Type B pancreatic cell (in vitro differentiated cells): ENCODE measurements at regions not wholly inside any gene's neighbourhood (a gene's known extent, or its start where the extent isn't known, plus 50 kb on each side); places are given as distances from the start of the nearest gene placed in this dataset.
"Not testable (repeated sequence)": the region's sequence is repeated elsewhere in the genome, so short reads cannot be mapped to it uniquely, and the experiment has no call there.

ENCODE experiments used
- DNase-seq: peaks from one replicate; pipeline ENCODE4 v3.0.0; 2021; ENCODE audit warnings: mixed read lengths; ENCODE audit not compliant: unreplicated experiment; ENCODE audit errors: extremely low spot score
- H3K27ac Mint-ChIP-seq: 2 replicates; pipeline ENCODE4 v1.8.0; 2021; ENCODE audit warnings: mild to moderate bottlenecking, mixed read lengths
- H3K27me3 Mint-ChIP-seq: 2 replicates; pipeline ENCODE4 v1.8.0; 2021; ENCODE audit warnings: mixed read lengths
- H3K36me3 Mint-ChIP-seq: 2 replicates; pipeline ENCODE4 v1.8.0; 2021; ENCODE audit warnings: mixed read lengths
- H3K4me1 Mint-ChIP-seq: one replicate; pipeline ENCODE4 v1.8.0; 2021; ENCODE audit warnings: mixed read lengths; ENCODE audit not compliant: unreplicated experiment
- H3K4me3 Mint-ChIP-seq: 2 replicates; pipeline ENCODE4 v1.8.0; 2021; ENCODE audit warnings: mild to moderate bottlenecking, mixed read lengths
- H3K9me3 Mint-ChIP-seq: 2 replicates; pipeline ENCODE4 v1.8.0; 2021; ENCODE audit warnings: mixed read lengths
- TF ChIP-seq, protein P1 (sequence below): fragments of 200-600 bp; sonication (generic); conservative IDR thresholded peaks from 2 replicates; pipeline ENCODE4 v1.5.0; 2021; ENCODE audit warnings: antibody characterized with exemption, mild to moderate bottlenecking

GRCh38 chr2:125224830-125225229, 1199.7 kb downstream of the CNTNAP5 start:
- H3K9me3 Mint-ChIP-seq, result peaks cover 20% of the 10 kb centered on the region
- no peaks in the 10 kb centered on the region for H3K36me3 Mint-ChIP-seq
- H3K4me1 Mint-ChIP-seq, result no peaks in the 10 kb centered on the region
- no peaks in the 10 kb centered on the region for H3K27me3 Mint-ChIP-seq
- H3K27ac Mint-ChIP-seq, result no peak overlapping the region
- no peak for DNase-seq
- H3K4me3 Mint-ChIP-seq, result no peak overlapping the region
- TF ChIP-seq, protein P1, sequence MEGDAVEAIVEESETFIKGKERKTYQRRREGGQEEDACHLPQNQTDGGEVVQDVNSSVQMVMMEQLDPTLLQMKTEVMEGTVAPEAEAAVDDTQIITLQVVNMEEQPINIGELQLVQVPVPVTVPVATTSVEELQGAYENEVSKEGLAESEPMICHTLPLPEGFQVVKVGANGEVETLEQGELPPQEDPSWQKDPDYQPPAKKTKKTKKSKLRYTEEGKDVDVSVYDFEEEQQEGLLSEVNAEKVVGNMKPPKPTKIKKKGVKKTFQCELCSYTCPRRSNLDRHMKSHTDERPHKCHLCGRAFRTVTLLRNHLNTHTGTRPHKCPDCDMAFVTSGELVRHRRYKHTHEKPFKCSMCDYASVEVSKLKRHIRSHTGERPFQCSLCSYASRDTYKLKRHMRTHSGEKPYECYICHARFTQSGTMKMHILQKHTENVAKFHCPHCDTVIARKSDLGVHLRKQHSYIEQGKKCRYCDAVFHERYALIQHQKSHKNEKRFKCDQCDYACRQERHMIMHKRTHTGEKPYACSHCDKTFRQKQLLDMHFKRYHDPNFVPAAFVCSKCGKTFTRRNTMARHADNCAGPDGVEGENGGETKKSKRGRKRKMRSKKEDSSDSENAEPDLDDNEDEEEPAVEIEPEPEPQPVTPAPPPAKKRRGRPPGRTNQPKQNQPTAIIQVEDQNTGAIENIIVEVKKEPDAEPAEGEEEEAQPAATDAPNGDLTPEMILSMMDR, result no peak

GRCh38 chr2:125227843-125228392, 1202.8 kb downstream of the CNTNAP5 start:
- peaks cover 4% of the 10 kb centered on the region for H3K9me3 Mint-ChIP-seq
- H3K4me1 Mint-ChIP-seq, result no peaks in the 10 kb centered on the region
- H3K36me3 Mint-ChIP-seq, result no peaks in the 10 kb centered on the region
- H3K4me3 Mint-ChIP-seq, result no peak overlapping the region
- no peaks in the 10 kb centered on the region for H3K27me3 Mint-ChIP-seq
- TF ChIP-seq, protein P1, result peak; percentile 65
- H3K27ac Mint-ChIP-seq, result no peak overlapping the region
- no peak for DNase-seq

GRCh38 chr2:125240870-125241269, 1215.8 kb downstream of the CNTNAP5 start:
- H3K9me3 Mint-ChIP-seq, result no peaks in the 10 kb centered on the region
- DNase-seq, result no peak
- H3K4me1 Mint-ChIP-seq, result no peaks in the 10 kb centered on the region
- H3K27ac Mint-ChIP-seq, result no peak overlapping the region
- no peaks in the 10 kb centered on the region for H3K27me3 Mint-ChIP-seq
- H3K4me3 Mint-ChIP-seq, result no peak overlapping the region
- no peaks in the 10 kb centered on the region for H3K36me3 Mint-ChIP-seq
- TF ChIP-seq, protein P1, result no peak

GRCh38 chr2:125243074-125243473, 1218.0 kb downstream of the CNTNAP5 start:
- Mint-ChIP-seq H3K36me3 (no peaks in the 10 kb centered on the region), H3K4me1 (no peaks in the 10 kb centered on the region), H3K4me3 (no peak overlapping the region), H3K27me3 (no peaks in the 10 kb centered on the region), H3K27ac (no peak overlapping the region), H3K9me3 (no peaks in the 10 kb centered on the region)
- DNase-seq, result no peak
- TF ChIP-seq, protein P1, result no peak

GRCh38 chr2:125254010-125254409, 1228.9 kb downstream of the CNTNAP5 start:
- H3K9me3 Mint-ChIP-seq, result no peaks in the 10 kb centered on the region
- TF ChIP-seq, protein P1, result no peak
- H3K27me3 Mint-ChIP-seq, result no peaks in the 10 kb centered on the region
- H3K4me1 Mint-ChIP-seq, result no peaks in the 10 kb centered on the region
- no peak for DNase-seq
- no peak overlapping the region for H3K4me3 Mint-ChIP-seq
- H3K36me3 Mint-ChIP-seq, result no peaks in the 10 kb centered on the region
- H3K27ac Mint-ChIP-seq, result no peak overlapping the region

DNA sequence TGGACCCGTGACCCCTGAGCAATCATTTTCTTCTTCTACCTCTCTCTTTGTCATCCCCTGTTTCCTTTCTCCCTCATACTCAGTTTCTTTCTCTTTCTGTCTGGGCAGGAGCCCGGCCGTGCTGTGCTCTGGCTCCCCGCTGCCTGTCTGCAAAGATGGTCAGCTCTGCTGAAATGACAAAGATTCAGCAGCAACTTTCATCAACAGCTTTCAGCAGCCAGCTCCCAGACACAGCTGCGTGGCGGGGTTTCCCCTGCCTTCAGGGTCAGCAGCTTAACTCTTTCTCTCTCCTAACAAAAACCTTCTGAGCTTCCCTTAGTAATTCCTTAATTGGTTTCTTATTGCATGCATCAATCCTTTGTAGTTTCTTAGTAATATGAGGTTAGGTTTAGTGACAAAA, 1234.4 kb downstream of the CNTNAP5 start:
- H3K27ac Mint-ChIP-seq, result no peak overlapping the region
- H3K4me3 Mint-ChIP-seq, result no peak overlapping the region
- no peak for DNase-seq
- no peaks in the 10 kb centered on the region for H3K27me3 Mint-ChIP-seq
- H3K9me3 Mint-ChIP-seq, result peaks cover 9% of the 10 kb centered on the region
- TF ChIP-seq, protein P1, result no peak
- H3K36me3 Mint-ChIP-seq, result no peaks in the 10 kb centered on the region
- peaks cover 13% of the 10 kb centered on the region for H3K4me1 Mint-ChIP-seq

DNA sequence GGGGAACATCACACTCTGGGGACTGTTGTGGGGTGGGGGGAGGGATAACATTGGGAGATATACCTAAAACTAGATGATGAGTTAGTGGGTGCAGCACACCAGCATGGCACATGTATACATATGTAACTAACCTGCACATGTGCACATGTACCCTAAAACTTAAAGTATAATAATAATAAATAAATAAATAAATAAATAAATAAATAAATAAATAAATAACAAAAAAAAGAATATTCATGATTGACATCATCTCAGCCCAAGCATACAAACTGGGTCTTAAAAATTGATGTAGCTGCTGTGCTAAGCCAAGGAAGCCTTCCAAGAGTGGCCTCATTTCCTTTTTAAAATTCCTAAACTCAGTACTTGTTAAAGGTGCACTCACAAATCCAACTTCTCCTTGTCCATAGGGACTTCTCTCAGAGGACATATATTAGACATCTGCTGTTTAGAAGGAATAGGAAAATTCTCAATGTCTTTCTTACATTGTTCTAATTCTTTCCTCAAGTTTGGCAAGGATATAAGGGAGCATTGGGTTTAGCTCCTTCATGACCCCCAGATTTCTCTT, 1235.4 kb downstream of the CNTNAP5 start:
- DNase-seq, H3K27ac Mint-ChIP-seq, H3K36me3 Mint-ChIP-seq, H3K27me3 Mint-ChIP-seq, H3K9me3 Mint-ChIP-seq, H3K4me3 Mint-ChIP-seq: not testable (repeated sequence)
- peaks cover 13% of the 10 kb centered on the region for H3K4me1 Mint-ChIP-seq
